ENCODE measurements at regions not wholly inside any gene's neighbourhood (a gene's known extent, or its start where the extent isn't known, plus 50 kb on each side); places are given as distances from the start of the nearest gene placed in this dataset.

GRCh38 chr18:47710451-47710850 is 220.0 kb downstream of the SMAD2 start:
- TF ChIP-seq IRF3 (IDR thresholded peaks at IDR 0.05; ENCODE audit: low read depth, low read length) = no peak
- TF ChIP-seq CTCF (IDR thresholded peaks at IDR 0.05) = no peak
- TF ChIP-seq RAD21 (IDR thresholded peaks at IDR 0.05; ENCODE audit: low read length) = no peak
- TF ChIP-seq EP300 (IDR thresholded peaks at IDR 0.05; ENCODE audit: borderline replicate concordance in 1 of 2, low read depth in 1 of 2, low read length in 1 of 2) = no peak
- TF ChIP-seq EZH2phosphoT487 (IDR thresholded peaks at IDR 0.05; ENCODE audit: borderline replicate concordance, low read depth) = no peak

Measured in SK-N-SH (cell line).